ENCODE measurements at regions not wholly inside any gene's neighbourhood (a gene's known extent, or its start where the extent isn't known, plus 50 kb on each side); places are given as distances from the start of the nearest gene placed in this dataset.

GRCh38 chr6:141321493-141322347 lies 811.0 kb upstream of the GJE1 start:
- TF ChIP-seq CTCF (IDR thresholded peaks at IDR 0.05) = no peak
- TF ChIP-seq POLR2AphosphoS5 (IDR thresholded peaks at IDR 0.05) = no peak
- TF ChIP-seq POLR2A (IDR thresholded peaks at IDR 0.05) = no peak
- no peak for TF ChIP-seq EP300 (IDR thresholded peaks at IDR 0.05)
